H54 (cell line): ENCODE measurements at regions not wholly inside any gene's neighbourhood (a gene's known extent, or its start where the extent isn't known, plus 50 kb on each side); places are given as distances from the start of the nearest gene placed in this dataset.

Experiments used
- DNase-seq: peaks from one replicate; pipeline ENCODE4 v3.0.0; 2011; ENCODE audit warnings: low spot score, mixed read lengths; ENCODE audit not compliant: insufficient read length
- FAIRE-seq: peaks from 3 replicates; lab custom pipeline; 2011; peaks lifted over from hg19 to GRCh38; lab: Jason Lieb, UNC
- POLR2A ChIP-seq: IDR thresholded peaks from 2 replicates; pipeline ENCODE4 v1.6.1; 2011; ENCODE audit warnings: low read depth, mild to moderate bottlenecking, low read length

DNA sequence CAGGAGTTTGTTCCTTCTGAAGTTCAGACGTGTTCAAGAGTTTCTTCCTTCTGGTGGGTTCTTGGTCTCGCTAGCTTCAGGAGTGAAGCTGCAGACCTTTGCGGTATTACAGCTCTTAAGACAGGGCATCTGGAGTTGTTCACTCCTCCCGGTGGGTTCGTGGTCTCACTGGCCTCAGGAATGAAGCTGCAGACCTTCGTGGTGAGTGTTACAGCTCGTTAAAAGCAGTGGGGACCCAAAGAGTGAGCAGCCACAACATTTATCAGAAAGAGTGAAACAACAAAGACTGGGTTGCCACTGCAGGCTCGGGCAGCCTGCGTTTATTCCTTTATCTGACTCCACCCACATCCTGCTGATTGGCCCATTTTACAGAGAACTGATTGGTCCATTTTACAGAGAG, 373.1 kb downstream of the ETS1 start:
- DNase-seq (no peak), FAIRE-seq (no peak)
- TF ChIP-seq POLR2A: no peak

DNA sequence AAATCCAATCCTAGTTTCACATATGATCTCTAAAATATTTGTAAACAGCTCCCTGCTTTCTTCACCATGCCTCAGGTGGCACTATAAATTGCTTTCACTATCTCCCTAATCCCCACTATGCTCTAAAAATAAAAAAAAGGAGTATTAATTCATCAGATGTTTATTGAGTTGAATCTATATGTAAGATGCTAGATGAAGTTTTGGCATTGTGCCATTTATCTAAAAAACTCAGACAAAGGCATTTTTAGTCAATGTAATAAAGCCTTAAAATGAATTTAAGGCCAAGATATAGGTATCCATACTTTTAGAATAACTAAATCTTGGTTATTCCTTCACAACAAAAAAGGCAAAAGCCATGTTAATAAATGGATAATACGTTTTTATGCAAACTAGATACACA, 373.9 kb downstream of the ETS1 start:
- no peak for DNase-seq
- TF ChIP-seq POLR2A: no peak
- no peak for FAIRE-seq

DNA sequence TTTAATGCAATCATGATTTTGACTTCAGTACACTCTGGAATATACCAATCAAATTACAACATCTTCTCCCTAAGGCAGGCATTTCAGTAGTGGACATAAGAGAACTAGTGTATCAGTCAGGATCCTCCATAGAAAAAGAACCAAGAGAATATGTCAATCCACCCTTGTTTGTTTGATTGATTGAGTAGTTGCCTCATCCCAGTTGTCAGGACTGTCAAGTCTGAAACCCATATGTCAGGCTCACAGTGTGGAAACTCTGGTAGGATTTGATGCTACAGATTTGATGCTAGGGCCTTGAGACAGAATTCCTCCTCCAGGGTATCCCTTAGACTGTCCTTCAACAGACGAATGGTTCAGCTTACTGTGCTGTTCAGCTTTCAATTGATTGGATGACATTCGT, 375.0 kb downstream of the ETS1 start:
- TF ChIP-seq POLR2A: no peak
- FAIRE-seq (no peak), DNase-seq (no peak)

DNA sequence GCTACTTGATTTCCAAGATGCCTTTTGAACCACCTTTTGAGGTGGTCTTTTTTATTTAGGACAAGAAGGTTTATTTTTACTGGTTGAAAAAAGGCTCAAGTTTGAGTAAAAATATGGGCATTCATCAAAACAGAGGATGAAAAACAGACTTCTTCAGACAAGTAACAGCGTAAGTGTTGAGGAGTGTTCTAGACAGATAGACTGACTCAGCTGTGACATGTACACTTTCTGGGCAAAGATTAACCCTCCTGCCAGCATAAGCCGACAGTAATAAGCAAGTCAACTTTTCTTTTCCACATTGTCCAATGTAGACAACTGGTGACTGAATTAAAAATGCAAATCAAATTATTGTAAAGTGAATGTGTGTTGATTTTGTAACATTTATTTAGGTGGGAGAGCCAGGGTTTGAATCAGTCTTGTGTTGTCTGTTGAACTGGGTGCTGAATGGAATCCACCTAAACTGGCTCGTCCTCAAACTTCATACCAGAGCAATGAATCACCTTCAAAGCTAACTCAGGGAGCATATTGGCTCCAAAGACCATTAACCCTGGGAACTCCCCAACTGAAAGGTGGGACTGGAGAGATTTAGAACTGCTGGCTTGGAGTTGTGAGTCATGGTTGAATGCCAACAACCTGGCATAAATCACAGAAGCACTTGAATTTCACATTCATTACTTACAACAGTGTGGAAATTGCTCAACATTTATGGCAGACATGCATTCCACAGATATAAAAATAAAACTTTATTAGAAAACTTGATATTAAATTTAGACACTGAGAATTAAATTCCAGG, 377.0 kb downstream of the ETS1 start:
- peak; percentile 36 for DNase-seq
- FAIRE-seq: peak; percentile 94
- TF ChIP-seq POLR2A: no peak

DNA sequence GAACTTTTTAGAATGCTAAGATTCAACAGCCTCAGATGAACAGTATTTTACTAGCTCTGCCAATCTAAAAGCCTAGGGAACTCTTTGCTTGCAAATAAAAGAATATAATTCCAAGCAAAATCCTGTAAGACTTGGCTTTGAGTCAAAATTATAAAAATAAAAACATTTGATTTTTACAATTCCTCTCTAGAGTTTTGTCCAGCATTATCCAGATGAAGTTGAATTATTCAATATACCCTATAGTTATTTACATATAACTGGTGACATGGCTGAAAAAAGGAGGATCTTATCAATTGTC, 378.3 kb downstream of the ETS1 start:
- DNase-seq (no peak), FAIRE-seq (no peak)
- no peak for TF ChIP-seq POLR2A

DNA sequence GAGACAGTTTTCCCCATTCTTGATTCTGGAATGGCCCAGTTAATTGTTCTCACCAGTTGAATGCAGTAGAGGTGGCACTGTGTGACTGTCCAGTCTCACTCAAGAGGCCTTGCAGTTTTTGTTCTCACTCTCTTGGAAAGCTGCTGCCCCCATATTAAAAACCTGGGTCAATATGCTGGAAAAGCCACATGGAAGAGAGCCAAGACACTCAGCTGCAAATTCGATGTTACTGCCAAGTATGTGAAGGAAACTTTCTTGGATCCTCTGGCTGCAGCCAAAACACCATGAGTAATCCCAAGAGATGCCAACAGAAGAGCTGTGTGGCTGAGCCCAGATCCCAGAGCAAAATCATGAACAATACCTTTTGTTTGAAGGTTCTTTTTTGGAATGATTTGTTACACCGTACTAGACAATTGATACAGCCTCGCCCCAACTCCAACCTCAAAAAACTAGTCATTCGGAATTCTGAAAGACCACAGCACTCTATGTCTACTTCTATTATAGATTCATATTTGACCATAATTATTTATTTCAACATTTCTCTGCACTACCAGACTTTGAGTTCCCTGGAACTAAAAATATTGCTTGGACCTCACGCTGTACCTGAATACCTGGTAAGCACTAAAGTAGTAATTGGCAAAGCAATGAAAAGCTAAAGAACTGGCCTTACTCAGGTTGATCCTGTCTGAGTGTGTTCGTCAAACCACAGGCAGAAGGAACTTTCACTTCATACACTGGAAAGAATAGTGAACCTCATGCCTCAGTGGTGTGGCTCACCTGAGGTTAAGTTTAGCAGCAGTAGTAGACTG, 378.8 kb downstream of the ETS1 start:
- peak; percentile 92 for FAIRE-seq
- TF ChIP-seq POLR2A: no peak
- DNase-seq: peak; percentile 11

DNA sequence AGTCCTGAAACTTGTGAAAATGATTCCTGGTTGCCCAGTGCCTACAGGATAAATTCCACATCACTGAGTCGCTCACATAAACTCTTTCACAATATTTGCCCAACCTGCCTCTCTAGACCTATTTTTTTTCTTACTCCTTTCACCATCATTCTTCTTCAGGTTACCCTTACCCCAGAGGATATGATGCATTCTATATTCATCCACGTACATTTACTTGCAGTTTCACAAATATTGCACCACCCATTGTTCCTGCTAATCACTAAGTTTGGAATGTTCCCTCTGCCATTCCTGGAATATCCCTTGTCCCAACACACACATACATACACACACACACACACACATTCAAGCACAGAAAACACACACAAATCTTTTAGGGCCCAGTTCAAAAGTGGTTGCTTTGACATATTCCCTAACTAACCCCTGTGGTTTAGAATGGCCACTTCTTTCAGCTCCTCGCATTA, 379.5 kb downstream of the ETS1 start:
- no peak for TF ChIP-seq POLR2A
- peak; percentile 94 for FAIRE-seq
- DNase-seq: peak; percentile 19

DNA sequence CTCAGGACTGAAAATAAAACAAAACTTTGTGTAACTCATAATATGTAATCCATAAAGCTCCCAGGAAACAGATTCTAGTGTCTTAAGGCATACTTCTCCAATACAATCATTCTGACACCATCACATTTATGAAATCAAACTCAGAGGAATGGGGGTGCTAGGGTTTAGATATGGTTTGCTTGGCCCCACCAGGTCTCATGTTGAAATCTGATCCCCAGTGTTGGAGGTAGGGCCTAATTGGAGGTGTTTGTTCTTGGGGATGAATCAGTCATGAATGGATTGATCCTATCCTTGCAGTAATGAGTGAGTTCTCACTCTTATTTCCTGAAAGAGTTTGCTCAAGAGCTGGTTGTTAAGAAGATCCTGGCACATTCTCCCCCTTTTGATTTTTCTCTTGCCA, 380.9 kb downstream of the ETS1 start:
- FAIRE-seq (no peak), DNase-seq (no peak)
- TF ChIP-seq POLR2A: no peak

DNA sequence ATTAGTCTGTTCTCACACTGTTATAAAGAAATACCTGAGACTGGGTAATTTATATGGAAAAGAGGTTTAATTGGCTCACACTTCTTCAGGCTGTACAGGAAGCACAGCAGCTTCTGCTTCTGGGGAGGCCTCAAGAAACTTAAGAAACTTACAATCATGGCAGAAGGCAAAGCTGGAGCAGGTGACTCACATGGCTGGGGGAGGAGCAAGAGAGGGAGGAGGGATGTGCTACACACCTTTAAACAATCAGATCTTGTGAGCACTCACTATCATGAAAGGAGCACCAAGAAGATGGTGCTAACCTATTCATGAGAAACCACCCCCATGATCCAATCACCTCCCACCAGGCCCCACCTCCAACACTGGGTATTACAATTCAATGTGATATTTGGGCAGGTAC, 381.6 kb downstream of the ETS1 start:
- FAIRE-seq (no peak), DNase-seq (no peak)
- no peak for TF ChIP-seq POLR2A

DNA sequence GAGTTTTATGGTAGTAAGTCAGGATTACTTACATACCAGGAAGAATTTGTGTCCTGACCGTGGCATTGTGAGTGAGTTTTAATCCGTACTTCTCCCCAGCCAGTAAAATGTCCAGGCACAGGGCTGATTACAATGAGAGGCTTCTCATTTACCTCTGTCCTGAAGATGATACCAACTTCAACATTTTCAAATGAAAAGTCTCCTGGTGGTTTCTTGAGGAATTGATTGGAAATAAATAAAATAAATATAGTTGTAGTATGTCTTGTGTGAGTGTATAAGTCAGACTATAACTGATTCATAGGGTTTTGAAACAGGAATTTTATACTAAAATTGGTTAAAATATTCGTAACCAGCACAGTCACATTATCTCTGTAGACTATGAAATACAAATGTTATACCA, 382.5 kb downstream of the ETS1 start:
- no peak for FAIRE-seq

DNA sequence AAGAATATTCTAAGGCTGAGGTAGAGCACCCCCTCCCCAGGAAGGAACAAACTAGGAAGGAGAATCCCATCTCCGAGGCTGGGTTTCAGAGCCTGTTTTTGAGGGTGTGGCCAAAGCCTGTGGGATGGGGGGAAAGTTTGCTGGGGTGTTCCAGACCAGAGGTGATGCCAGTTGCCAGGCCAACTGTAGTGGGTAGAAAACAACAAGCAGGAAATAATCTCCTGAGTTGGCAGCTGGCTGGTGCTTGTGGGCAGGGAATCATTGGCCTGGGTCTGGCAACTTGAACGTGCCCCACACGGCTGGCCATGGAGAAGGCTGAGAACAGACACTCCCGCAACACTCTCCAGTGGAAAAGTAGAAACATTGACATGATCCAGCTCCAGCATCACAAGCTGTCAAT, 385.6 kb downstream of the ETS1 start:
- no peak for TF ChIP-seq POLR2A
- no peak for DNase-seq
- FAIRE-seq: no peak

More for the DNA sequence above, 382.5 kb downstream of the ETS1 start:
- no peak for TF ChIP-seq POLR2A
- DNase-seq: no peak

DNA sequence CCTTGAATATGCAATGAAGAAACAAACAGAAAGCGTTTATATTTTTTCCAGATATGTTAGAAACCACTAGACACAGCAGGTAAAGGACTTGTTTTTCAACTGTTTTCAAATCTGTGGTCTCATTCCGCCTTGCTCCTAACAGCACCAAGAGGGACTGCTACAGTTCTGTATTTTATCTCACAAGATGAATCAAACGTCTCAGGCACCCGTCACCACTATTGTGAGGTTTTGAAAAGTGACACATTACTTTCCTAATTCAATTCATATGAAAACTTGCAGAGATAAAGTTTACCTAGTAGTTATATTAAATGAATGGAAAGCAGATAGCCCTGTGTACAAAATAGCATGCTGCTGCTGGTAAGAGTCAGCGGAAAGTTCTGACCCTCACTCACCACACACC, 386.3 kb downstream of the ETS1 start:
- FAIRE-seq: no peak
- no peak for DNase-seq
- TF ChIP-seq POLR2A: no peak

DNA sequence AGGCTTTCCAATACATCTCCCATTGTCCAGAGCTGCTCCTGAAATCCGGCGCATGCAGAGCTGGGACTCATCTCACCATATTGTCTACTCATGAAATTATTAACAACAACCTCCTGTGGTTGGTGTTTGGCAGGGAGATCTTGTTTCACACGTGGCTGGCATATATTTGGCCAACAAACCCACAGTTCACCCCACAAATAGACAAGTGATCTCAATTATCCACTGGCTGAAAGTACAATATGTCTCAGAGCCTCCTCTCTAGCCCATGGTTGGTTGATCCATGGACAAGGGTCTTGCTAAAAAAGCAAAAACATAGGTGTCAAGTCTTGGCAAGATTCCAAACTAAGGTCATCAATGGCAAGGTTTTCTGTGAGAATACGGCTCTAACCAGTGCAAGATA, 386.9 kb downstream of the ETS1 start:
- no peak for DNase-seq
- no peak for TF ChIP-seq POLR2A
- FAIRE-seq: no peak

DNA sequence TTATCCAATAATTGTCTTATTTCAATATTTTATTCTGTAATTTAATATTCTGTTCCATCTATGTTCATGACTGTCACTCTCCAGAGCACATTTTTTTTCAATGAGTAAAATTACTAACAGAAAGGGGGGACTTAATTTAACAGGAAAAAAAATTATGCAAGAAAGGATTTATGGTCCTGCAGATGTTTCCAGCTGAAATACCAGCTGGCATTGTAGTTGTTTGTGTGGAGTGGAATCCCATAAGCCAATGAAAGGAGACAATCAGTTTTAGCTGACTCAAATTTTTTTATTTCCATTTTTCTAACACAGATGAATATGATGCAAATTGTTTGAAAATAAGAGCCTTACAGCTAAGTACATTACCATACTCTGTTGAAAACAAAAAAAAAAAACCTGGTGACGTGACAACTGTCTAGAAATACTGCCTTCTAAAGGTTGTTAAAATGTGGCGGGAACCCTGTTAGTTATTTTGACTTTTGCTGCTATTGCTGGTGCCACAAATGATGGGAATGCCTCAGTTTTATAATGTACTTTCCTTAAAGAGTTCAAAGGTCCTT, 389.1 kb downstream of the ETS1 start:
- TF ChIP-seq POLR2A: no peak
- FAIRE-seq (no peak), DNase-seq (no peak)
